Ureter (tissue), 1 donor: ENCODE measurements at regions not wholly inside any gene's neighbourhood (a gene's known extent, or its start where the extent isn't known, plus 50 kb on each side); places are given as distances from the start of the nearest gene placed in this dataset.
A peak's percentile ranks its signal among the peaks of the same experiment; 100 is the strongest.
"Not testable (repeated sequence)": the region's sequence is repeated elsewhere in the genome, so short reads cannot be mapped to it uniquely, and the experiment has no call there.

Source experiments
- DNase-seq: peaks from one replicate; pipeline ENCODE4 v3.0.0-alpha.2; 2020; ENCODE audit warnings: low spot score
- donor health status: DM: yes; HTN: yes; CAD: no.

- no peak for DNase-seq
These were observed 52.6 kb upstream of the AGA start for GRCh38 chr4:177494791-177495190.

- DNase-seq: not testable (repeated sequence)
These were observed 53.4 kb upstream of the AGA start for GRCh38 chr4:177495626-177496025.

- DNase-seq: no peak
These were observed 57.3 kb upstream of the AGA start for GRCh38 chr4:177499537-177499936.

GRCh38 chr4:177505171-177505615, 63.0 kb upstream of the AGA start:
- DNase-seq: no peak

GRCh38 chr4:177508662-177509061, 66.4 kb upstream of the AGA start:
- DNase-seq: no peak

GRCh38 chr4:177509226-177509745, 67.0 kb upstream of the AGA start:
- no peak for DNase-seq

- DNase-seq: peak; percentile 83
These were observed 69.4 kb upstream of the AGA start for GRCh38 chr4:177511611-177512010.

- no peak for DNase-seq
These were observed 70.4 kb upstream of the AGA start for GRCh38 chr4:177512646-177513045.

- DNase-seq: no peak
These were observed 75.6 kb upstream of the AGA start for GRCh38 chr4:177517862-177518261.

GRCh38 chr4:177519481-177520260, 77.4 kb upstream of the AGA start:
- no peak for DNase-seq

- no peak for DNase-seq
These were observed 86.4 kb upstream of the AGA start for GRCh38 chr4:177528620-177529019.

GRCh38 chr4:177530561-177530960, 88.3 kb upstream of the AGA start:
- no peak for DNase-seq

- no peak for DNase-seq
These were observed 90.1 kb upstream of the AGA start for GRCh38 chr4:177532358-177532757.

GRCh38 chr4:177534841-177535240, 92.6 kb upstream of the AGA start:
- not testable (repeated sequence) for DNase-seq

- DNase-seq: no peak
These were observed 104.5 kb upstream of the AGA start for GRCh38 chr4:177546745-177547144.

- no peak for DNase-seq
These were observed 105.7 kb upstream of the AGA start for GRCh38 chr4:177547985-177548384.

GRCh38 chr4:177555007-177555574, 112.9 kb upstream of the AGA start:
- no peak for DNase-seq

GRCh38 chr4:177557416-177557815, 115.2 kb upstream of the AGA start:
- no peak for DNase-seq

- no peak for DNase-seq
These were observed 116.8 kb upstream of the AGA start for GRCh38 chr4:177558995-177559394.

- no peak for DNase-seq
These were observed 119.9 kb upstream of the AGA start for GRCh38 chr4:177562163-177562562.

- no peak for DNase-seq
These were observed 120.6 kb upstream of the AGA start for GRCh38 chr4:177562859-177563258.

- DNase-seq: no peak
These were observed 124.5 kb upstream of the AGA start for GRCh38 chr4:177566691-177567090.

GRCh38 chr4:177568931-177569330, 126.7 kb upstream of the AGA start:
- DNase-seq: no peak
